GM10248 (cell line): ENCODE measurements at regions not wholly inside any gene's neighbourhood (a gene's known extent, or its start where the extent isn't known, plus 50 kb on each side); places are given as distances from the start of the nearest gene placed in this dataset.

Experiments used
- CTCF ChIA-PET: fragments of 300-600 bp; sonication (Branson Sonifier 250); formaldehyde crosslinking; extraction: SDS; loops from one replicate; lab custom pipeline; 2021; ENCODE audit warnings: antibody characterized with exemption; lab: Yijun Ruan, JAX
- POLR2A ChIA-PET: fragments of 350-650 bp; sonication (Branson Sonifier 250); formaldehyde crosslinking; extraction: SDS; loops from one replicate; lab custom pipeline; 2020; ENCODE audit warnings: antibody characterized with exemption; lab: Yijun Ruan, JAX
- DNase-seq: peaks from one replicate; pipeline ENCODE4 v3.0.0; 2012; ENCODE audit errors: extremely low spot score
- CTCF ChIP-seq: IDR thresholded peaks from 2 replicates; pipeline ENCODE4 v1.5.1; 2012; ENCODE audit warnings: mild to moderate bottlenecking, low read depth; ENCODE audit errors: extremely low read depth, missing control alignments, control extremely low read depth

GRCh38 chr15:47429376-47429775 lies 287.9 kb upstream of the SEMA6D start:
- no peak for TF ChIP-seq CTCF
- ChIA-PET CTCF (no interaction called here), POLR2A (no interaction called here)
- DNase-seq, result no peak

DNA sequence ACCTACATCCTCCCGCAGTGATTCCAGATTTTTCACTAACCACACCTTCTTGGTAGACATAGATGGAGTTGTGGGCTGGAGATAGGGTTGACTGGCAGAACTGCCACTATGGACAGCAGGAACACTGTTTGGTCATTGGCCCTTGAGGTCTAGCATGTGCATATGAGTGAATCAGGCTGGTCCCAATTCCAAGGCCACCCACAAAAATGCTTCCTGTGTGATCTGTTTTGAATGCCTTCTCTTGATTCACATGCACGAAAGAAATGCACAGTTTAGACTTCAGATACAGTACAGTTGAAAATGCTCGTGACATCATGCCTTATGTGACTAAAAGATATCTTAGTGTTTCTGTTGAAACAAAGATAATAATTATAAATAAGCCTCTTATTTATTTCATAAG lies 285.8 kb upstream of the SEMA6D start:
- POLR2A ChIA-PET, result no interaction called here
- CTCF ChIA-PET, result no interaction called here
- no peak for DNase-seq
- no peak for TF ChIP-seq CTCF

DNA sequence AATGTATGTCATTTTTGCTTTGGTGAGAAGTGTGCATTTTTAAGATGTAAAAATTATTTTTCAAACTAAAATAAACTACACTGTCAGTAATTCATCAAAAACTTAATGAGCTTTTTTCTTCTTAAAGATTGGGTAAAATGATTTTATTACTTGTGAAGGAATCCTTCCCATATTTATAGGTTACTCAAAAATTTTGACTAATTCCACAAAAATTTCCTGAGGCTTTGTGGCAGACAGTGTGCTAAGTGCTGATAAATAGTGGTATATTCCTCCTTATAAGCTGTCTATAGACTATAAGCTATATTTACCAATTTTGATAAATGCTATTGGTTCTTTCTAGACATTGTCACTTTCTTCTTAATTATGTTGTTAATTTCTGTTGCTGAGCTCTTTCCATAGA lies 284.5 kb upstream of the SEMA6D start:
- DNase-seq, result no peak
- CTCF ChIA-PET, result interaction anchor here (0.6 to 1.0 kb wide), 2 partner anchors 10 to 12 kb away, joined by 3 read pairs; no protein-coding TSS in a partner anchor
- POLR2A ChIA-PET, result no interaction called here
- TF ChIP-seq CTCF, result no peak

DNA sequence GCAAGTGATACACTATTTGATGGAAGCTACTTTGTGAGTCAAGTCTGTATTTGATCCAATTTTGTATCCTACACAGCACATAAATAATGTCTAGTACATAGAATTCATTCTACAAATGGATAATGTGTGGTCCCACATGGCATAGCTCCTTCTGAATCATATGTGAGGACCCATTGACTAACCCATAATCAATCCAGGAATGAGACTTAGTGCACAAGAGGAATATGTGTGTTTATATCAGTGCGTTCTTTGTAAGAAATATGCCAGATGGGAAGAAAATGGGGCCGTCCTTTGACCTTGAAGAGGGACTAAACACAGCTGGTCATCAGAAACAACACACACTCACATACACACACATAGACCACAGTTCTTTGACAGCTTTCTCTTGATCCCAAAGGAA lies 282.7 kb upstream of the SEMA6D start:
- ChIA-PET CTCF (no interaction called here), POLR2A (no interaction called here)
- TF ChIP-seq CTCF, result no peak
- no peak for DNase-seq

GRCh38 chr15:47437491-47437890 lies 279.8 kb upstream of the SEMA6D start:
- ChIA-PET POLR2A (no interaction called here), CTCF (no interaction called here)
- no peak for TF ChIP-seq CTCF
- no peak for DNase-seq

DNA sequence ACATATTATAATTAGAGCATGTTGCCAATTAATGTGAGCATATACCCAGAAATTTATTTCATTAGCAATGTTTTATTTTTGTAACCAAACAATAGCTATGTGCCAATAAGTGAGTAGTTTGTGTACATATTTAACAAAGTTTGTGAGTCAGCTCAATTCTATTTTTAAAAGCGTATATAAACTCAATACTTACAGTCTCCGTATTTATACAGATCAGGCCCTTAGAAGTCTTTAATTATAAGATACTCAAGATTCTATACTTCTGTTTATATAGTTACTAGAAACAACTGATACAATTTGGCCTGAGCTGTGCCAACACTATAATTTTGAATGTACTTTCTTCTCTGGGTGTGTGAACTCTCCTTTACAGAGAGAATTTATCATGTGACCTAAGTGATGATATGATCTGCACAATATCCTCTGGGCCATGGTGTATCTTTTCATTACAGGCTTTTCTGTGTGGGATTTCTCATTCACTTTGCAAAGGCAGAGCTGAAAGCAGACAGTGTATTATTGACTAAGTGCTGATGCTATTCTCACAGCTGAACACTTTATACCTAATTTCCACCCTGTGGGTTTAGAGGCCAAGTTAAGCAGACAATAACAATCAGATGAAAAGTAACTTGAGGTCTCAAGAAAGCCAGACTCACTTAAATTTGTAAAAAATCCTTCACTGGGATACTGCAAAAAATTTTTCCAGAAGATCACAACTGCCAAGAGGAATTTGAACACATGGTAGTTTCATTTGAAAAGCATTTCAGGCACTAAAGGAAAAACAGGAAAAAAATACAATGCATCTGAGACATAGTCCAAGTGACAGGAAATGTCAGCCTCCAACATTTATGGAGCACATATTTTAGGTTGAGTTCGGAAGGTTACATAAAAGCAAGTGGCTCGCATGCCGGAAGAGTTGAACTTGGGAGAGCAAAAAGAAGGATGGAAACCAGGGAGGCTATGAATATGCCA lies 277.9 kb upstream of the SEMA6D start:
- DNase-seq, result no peak
- no peak for TF ChIP-seq CTCF
- ChIA-PET CTCF (interaction anchor here (1.0 kb wide), 1 partner anchor 10 kb away, joined by 3 read pairs; no protein-coding TSS in a partner anchor), POLR2A (no interaction called here)
